MM.1S (cell line): ENCODE measurements at regions not wholly inside any gene's neighbourhood (a gene's known extent, or its start where the extent isn't known, plus 50 kb on each side); places are given as distances from the start of the nearest gene placed in this dataset.

Experiments
- DNase-seq: peaks from one replicate; pipeline ENCODE4 v3.0.0-alpha.2; 2015
- H2AFZ ChIP-seq: fragments of 300-600 bp; sonication (generic); 2 replicates; pipeline ENCODE4 v1.6.0; 2016; ENCODE audit warnings: antibody characterized with exemption, low read length
- H3F3A ChIP-seq: fragments of 300-600 bp; sonication (generic); 2 replicates; pipeline ENCODE4 v1.6.1; 2016; ENCODE audit warnings: mild to moderate bottlenecking, antibody characterized with exemption, low read length, moderate library complexity, mixed read lengths; ENCODE audit not compliant: insufficient read depth
- H3K27ac ChIP-seq: fragments of 300-600 bp; sonication (generic); 2 replicates; pipeline ENCODE4 v1.5.1; 2016; ENCODE audit warnings: mild to moderate bottlenecking, low read length
- H3K27me3 ChIP-seq: fragments of 300-600 bp; sonication (generic); replicated peaks from 2 replicates; pipeline ENCODE4 v1.6.0; 2016; ENCODE audit warnings: low read length; ENCODE audit not compliant: insufficient read depth
- H3K36me3 ChIP-seq: fragments of 300-600 bp; sonication (generic); replicated peaks from 2 replicates; pipeline ENCODE4 v1.6.1; 2016; ENCODE audit warnings: mild to moderate bottlenecking, low read length, mixed read lengths; ENCODE audit not compliant: insufficient read depth
- H3K4me1 ChIP-seq: fragments of 300-600 bp; sonication (generic); 2 replicates; pipeline ENCODE4 v1.6.1; 2016; ENCODE audit warnings: low read length, mixed read lengths
- H3K4me2 ChIP-seq: fragments of 300-600 bp; sonication (generic); 2 replicates; pipeline ENCODE4 v1.6.0; 2016; ENCODE audit warnings: low read depth, low read length
- H3K4me3 ChIP-seq: fragments of 300-600 bp; sonication (generic); 2 replicates; pipeline ENCODE4 v1.5.1; 2016; ENCODE audit warnings: low read length, mixed read lengths
- H3K79me2 ChIP-seq: fragments of 300-600 bp; sonication (generic); 2 replicates; pipeline ENCODE4 v1.6.1; 2016; ENCODE audit warnings: mixed run types, low read length, mixed read lengths
- H3K9ac ChIP-seq: fragments of 300-600 bp; sonication (generic); 2 replicates; pipeline ENCODE4 v1.6.1; 2016; ENCODE audit warnings: low read length, mixed read lengths
- H3K9me2 ChIP-seq: fragments of 300-600 bp; sonication (generic); replicated peaks from 2 replicates; pipeline ENCODE4 v1.6.1; 2016; ENCODE audit warnings: mild to moderate bottlenecking, low read length, mixed read lengths; ENCODE audit not compliant: insufficient read depth
- H3K9me3 ChIP-seq: fragments of 300-600 bp; sonication (generic); replicated peaks from 2 replicates; pipeline ENCODE4 v1.6.1; 2016; ENCODE audit warnings: mild to moderate bottlenecking, low read length, mixed read lengths; ENCODE audit not compliant: insufficient read depth
- H4K20me1 ChIP-seq: fragments of 300-600 bp; sonication (generic); 2 replicates; pipeline ENCODE4 v1.6.1; 2016; ENCODE audit warnings: mild to moderate bottlenecking, low read length, moderate library complexity, mixed read lengths; ENCODE audit not compliant: insufficient read depth
- EZH2 ChIP-seq: fragments of 300-600 bp; sonication (generic); optimal IDR thresholded peaks from 2 replicates; pipeline ENCODE3; 2017; ENCODE audit warnings: low read depth, mild to moderate bottlenecking, antibody characterized with exemption, low read length, mixed read lengths
- EZH2phosphoT487 ChIP-seq: fragments of 300-600 bp; sonication (generic); IDR thresholded peaks from 2 replicates; pipeline ENCODE4 v1.6.1; 2018; ENCODE audit warnings: antibody characterized with exemption, low read length
- TF ChIP-seq, protein P1 (sequence below): fragments of 300-600 bp; sonication (generic); IDR thresholded peaks from 2 replicates; pipeline ENCODE4 v1.5.1; 2016; ENCODE audit warnings: antibody characterized with exemption, low read length, mixed read lengths

DNA sequence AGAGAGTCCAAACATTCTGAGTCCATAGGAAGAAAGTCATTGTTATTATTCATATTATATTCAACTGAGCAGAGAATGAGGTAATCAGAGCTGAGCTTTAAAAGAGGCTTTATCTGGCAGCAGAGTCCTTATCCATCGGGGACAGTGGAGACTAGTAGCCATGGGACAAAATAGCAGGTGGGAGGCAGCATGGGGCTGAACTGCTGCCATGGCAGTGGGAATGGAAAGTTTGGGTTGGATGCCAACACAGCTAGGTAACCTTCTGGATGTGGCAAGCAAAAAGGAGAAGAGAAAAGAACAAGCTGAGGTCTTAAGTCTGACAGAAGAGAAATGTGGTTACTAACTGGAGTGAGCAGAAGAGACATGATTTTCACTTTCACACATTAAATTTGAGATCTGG lies 71.0 kb upstream of the CDKN3 start:
- Histone ChIP-seq H3K4me1 (no peaks in the 10 kb centered on the region), H3F3A (no peaks in the 10 kb centered on the region), H2AFZ (no peak overlapping the region), H4K20me1 (no peaks in the 10 kb centered on the region), H3K27ac (no peak overlapping the region), H3K9me3 (no peaks in the 10 kb centered on the region), H3K4me3 (no peak overlapping the region), H3K27me3 (no peaks in the 10 kb centered on the region), H3K79me2 (no peaks in the 10 kb centered on the region), H3K9ac (no peak overlapping the region), H3K9me2 (no peaks in the 10 kb centered on the region), H3K4me2 (no peak overlapping the region), H3K36me3 (no peaks in the 10 kb centered on the region)
- no peak for DNase-seq
- TF ChIP-seq, protein P1, sequence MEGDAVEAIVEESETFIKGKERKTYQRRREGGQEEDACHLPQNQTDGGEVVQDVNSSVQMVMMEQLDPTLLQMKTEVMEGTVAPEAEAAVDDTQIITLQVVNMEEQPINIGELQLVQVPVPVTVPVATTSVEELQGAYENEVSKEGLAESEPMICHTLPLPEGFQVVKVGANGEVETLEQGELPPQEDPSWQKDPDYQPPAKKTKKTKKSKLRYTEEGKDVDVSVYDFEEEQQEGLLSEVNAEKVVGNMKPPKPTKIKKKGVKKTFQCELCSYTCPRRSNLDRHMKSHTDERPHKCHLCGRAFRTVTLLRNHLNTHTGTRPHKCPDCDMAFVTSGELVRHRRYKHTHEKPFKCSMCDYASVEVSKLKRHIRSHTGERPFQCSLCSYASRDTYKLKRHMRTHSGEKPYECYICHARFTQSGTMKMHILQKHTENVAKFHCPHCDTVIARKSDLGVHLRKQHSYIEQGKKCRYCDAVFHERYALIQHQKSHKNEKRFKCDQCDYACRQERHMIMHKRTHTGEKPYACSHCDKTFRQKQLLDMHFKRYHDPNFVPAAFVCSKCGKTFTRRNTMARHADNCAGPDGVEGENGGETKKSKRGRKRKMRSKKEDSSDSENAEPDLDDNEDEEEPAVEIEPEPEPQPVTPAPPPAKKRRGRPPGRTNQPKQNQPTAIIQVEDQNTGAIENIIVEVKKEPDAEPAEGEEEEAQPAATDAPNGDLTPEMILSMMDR: no peak
- no peak for TF ChIP-seq EZH2

DNA sequence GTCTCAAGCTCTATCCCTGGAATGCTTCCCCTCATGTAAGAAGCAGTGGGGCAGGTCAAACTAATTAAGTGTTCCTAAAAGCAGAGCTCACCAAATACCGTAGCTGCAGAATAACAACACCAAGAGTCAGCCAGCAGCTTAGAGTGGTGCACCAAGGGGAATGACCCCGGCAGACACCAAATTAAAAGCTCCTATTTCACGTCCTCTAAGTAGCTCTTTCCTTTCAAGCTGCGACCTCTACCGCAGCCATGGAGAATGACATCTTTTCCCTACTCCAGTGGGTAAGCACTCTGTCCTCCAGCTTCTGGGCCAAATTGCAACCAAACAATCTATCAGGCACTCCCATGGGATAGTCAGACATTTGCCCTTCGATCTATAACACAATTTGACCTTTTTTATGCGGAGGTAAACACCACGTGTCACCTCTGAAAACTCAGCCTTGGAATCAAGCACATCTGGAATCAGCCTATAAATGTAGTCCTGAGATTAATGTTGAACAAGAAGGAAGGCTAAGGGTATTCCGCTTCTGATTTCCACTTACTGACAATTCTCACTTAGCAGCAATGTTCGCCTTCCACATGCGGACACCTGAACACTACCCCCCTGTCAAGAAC lies 67.6 kb upstream of the CDKN3 start:
- H3K36me3 ChIP-seq: no peaks in the 10 kb centered on the region
- H3K27ac ChIP-seq: no peak overlapping the region
- H4K20me1 ChIP-seq: no peaks in the 10 kb centered on the region
- no peaks in the 10 kb centered on the region for H3K9me3 ChIP-seq
- H3K9ac ChIP-seq: no peak overlapping the region
- peak; percentile 35 for DNase-seq
- H3K4me3 ChIP-seq: no peak overlapping the region
- no peak for TF ChIP-seq EZH2phosphoT487
- no peak for TF ChIP-seq EZH2
- TF ChIP-seq, protein P1: peak; percentile 57
- H3K4me1 ChIP-seq: no peaks in the 10 kb centered on the region
- H2AFZ ChIP-seq: no peak overlapping the region
- H3K9me2 ChIP-seq: no peaks in the 10 kb centered on the region
- H3F3A ChIP-seq: no peaks in the 10 kb centered on the region
- no peak overlapping the region for H3K4me2 ChIP-seq
- H3K79me2 ChIP-seq: no peaks in the 10 kb centered on the region
- H3K27me3 ChIP-seq: no peaks in the 10 kb centered on the region

GRCh38 chr14:54330876-54331275 lies 65.9 kb upstream of the CDKN3 start:
- Histone ChIP-seq H3K4me2 (no peak overlapping the region), H3K9ac (no peak overlapping the region), H3K36me3 (no peaks in the 10 kb centered on the region), H3K4me3 (no peak overlapping the region), H3K79me2 (no peaks in the 10 kb centered on the region), H3K27me3 (no peaks in the 10 kb centered on the region), H3K9me2 (no peaks in the 10 kb centered on the region), H2AFZ (no peak overlapping the region), H3F3A (no peaks in the 10 kb centered on the region), H3K4me1 (no peaks in the 10 kb centered on the region), H3K27ac (no peak overlapping the region), H3K9me3 (no peaks in the 10 kb centered on the region), H4K20me1 (no peaks in the 10 kb centered on the region)
- no peak for DNase-seq
- TF ChIP-seq EZH2: no peak
- no peak for TF ChIP-seq EZH2phosphoT487
- TF ChIP-seq, protein P1: no peak
